ENCODE measurements at regions not wholly inside any gene's neighbourhood (a gene's known extent, or its start where the extent isn't known, plus 50 kb on each side); places are given as distances from the start of the nearest gene placed in this dataset.

DNA sequence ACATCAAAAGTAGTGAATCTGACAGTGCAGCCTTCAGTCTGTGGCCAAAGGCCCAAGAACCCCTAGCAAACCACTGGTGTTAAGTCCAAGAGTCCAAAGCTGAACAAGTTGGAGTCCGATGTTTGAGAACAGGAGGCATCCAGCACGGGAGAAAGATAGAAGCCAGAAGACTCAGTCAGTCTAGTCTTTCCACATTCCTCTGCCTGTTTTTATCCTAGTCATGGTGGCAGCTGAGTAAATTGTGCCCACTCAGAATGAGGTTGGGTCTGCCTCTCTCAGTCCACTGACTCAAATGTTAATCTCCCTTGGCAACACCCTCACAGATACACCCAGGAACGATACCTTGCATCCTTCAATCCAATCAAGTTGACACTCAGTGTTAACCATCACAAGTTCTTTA lies 1255.4 kb downstream of the LRFN5 start:
- TF ChIP-seq, protein P1, sequence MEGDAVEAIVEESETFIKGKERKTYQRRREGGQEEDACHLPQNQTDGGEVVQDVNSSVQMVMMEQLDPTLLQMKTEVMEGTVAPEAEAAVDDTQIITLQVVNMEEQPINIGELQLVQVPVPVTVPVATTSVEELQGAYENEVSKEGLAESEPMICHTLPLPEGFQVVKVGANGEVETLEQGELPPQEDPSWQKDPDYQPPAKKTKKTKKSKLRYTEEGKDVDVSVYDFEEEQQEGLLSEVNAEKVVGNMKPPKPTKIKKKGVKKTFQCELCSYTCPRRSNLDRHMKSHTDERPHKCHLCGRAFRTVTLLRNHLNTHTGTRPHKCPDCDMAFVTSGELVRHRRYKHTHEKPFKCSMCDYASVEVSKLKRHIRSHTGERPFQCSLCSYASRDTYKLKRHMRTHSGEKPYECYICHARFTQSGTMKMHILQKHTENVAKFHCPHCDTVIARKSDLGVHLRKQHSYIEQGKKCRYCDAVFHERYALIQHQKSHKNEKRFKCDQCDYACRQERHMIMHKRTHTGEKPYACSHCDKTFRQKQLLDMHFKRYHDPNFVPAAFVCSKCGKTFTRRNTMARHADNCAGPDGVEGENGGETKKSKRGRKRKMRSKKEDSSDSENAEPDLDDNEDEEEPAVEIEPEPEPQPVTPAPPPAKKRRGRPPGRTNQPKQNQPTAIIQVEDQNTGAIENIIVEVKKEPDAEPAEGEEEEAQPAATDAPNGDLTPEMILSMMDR (conservative IDR thresholded peaks at IDR 0.05 in 1 of 2, IDR thresholded peaks at IDR 0.05 in 1 of 2; ENCODE audit: low read depth in 1 of 2, low read length in 2 of 2), result no peak
- no peak for TF ChIP-seq EZH2 (IDR thresholded peaks at IDR 0.05; ENCODE audit: low read length, missing control alignments)
